ENCODE measurements at regions not wholly inside any gene's neighbourhood (a gene's known extent, or its start where the extent isn't known, plus 50 kb on each side); places are given as distances from the start of the nearest gene placed in this dataset.

DNA sequence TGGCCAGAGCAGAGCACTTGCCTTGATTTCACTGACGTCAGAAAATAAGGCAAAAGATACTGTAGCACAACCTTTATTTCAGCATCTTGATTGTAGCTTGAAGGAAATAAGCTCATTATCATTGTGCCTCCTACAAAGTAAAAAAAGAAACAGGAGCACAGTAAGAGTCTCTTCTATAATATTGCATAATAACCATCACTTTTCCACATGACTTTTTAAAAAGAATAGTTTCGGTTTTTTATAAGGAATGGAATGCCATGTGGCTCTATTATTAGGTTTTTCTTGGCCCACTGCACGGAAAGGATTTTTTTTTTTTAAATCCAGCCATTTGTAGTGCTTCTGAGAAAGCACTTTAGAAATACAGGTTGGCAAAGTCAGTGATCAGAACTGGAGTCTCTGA, 655.3 kb downstream of the LRRC70 start:
- no peak overlapping the region for H3K27ac ChIP-seq (ENCODE audit: low read length)
- H2AFZ ChIP-seq (ENCODE audit: low read depth, low read length), result no peak overlapping the region

DNA sequence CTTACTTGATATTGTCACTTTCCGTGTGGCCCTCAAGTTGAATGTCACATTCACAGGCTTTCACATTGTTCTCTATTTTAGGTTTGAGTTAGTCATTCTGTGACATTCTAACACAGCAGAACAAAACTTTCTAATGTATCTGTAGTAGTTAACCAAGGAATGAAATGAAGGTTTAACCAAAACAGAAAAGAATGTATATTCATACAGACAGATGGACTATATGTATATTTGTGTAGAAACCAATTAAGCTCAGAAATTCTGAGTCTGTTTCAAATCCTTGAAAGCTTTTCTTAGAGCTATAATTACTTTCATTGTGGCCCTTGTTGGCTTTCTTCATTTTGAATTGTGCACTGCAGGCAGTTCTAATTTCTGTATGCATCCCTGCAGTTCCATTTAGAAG, 654.7 kb downstream of the LRRC70 start:
- no peaks in the 10 kb centered on the region for H3F3A ChIP-seq (ENCODE audit: insufficient read depth, low read length, poor library complexity, severe bottlenecking)
- H3K27ac ChIP-seq (ENCODE audit: low read length), result no peak overlapping the region
- H3K79me2 ChIP-seq (replicated peaks; ENCODE audit: insufficient read depth, low read length), result no peaks in the 10 kb centered on the region
- H2AFZ ChIP-seq (ENCODE audit: low read depth, low read length), result no peak overlapping the region
- H4K20me1 ChIP-seq (ENCODE audit: insufficient read depth), result no peaks in the 10 kb centered on the region
- no peaks in the 10 kb centered on the region for H3K9me3 ChIP-seq (ENCODE audit: low read length)
- no peaks in the 10 kb centered on the region for H3K27me3 ChIP-seq (ENCODE audit: insufficient read depth, low read depth, low read length)
- H3K9me2 ChIP-seq (ENCODE audit: insufficient read depth, low read length), result no peaks in the 10 kb centered on the region
- TF ChIP-seq TAF1 (IDR thresholded peaks at IDR 0.05; ENCODE audit: low read depth) (no peak), EZH2 (IDR thresholded peaks at IDR 0.05; ENCODE audit: borderline replicate concordance, insufficient read depth, low read length, poor library complexity, severe bottlenecking) (no peak), MXI1 (conservative IDR thresholded peaks at IDR 0.05; ENCODE audit: poor library complexity, severe bottlenecking) (no peak), RAD21 (conservative IDR thresholded peaks at IDR 0.05) (no peak), SMC3 (conservative IDR thresholded peaks at IDR 0.05; ENCODE audit: poor library complexity) (no peak)
- TF ChIP-seq, protein P1, sequence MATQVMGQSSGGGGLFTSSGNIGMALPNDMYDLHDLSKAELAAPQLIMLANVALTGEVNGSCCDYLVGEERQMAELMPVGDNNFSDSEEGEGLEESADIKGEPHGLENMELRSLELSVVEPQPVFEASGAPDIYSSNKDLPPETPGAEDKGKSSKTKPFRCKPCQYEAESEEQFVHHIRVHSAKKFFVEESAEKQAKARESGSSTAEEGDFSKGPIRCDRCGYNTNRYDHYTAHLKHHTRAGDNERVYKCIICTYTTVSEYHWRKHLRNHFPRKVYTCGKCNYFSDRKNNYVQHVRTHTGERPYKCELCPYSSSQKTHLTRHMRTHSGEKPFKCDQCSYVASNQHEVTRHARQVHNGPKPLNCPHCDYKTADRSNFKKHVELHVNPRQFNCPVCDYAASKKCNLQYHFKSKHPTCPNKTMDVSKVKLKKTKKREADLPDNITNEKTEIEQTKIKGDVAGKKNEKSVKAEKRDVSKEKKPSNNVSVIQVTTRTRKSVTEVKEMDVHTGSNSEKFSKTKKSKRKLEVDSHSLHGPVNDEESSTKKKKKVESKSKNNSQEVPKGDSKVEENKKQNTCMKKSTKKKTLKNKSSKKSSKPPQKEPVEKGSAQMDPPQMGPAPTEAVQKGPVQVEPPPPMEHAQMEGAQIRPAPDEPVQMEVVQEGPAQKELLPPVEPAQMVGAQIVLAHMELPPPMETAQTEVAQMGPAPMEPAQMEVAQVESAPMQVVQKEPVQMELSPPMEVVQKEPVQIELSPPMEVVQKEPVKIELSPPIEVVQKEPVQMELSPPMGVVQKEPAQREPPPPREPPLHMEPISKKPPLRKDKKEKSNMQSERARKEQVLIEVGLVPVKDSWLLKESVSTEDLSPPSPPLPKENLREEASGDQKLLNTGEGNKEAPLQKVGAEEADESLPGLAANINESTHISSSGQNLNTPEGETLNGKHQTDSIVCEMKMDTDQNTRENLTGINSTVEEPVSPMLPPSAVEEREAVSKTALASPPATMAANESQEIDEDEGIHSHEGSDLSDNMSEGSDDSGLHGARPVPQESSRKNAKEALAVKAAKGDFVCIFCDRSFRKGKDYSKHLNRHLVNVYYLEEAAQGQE (IDR thresholded peaks at IDR 0.05; ENCODE audit: borderline replicate concordance), result no peak
- TF ChIP-seq, protein P2, sequence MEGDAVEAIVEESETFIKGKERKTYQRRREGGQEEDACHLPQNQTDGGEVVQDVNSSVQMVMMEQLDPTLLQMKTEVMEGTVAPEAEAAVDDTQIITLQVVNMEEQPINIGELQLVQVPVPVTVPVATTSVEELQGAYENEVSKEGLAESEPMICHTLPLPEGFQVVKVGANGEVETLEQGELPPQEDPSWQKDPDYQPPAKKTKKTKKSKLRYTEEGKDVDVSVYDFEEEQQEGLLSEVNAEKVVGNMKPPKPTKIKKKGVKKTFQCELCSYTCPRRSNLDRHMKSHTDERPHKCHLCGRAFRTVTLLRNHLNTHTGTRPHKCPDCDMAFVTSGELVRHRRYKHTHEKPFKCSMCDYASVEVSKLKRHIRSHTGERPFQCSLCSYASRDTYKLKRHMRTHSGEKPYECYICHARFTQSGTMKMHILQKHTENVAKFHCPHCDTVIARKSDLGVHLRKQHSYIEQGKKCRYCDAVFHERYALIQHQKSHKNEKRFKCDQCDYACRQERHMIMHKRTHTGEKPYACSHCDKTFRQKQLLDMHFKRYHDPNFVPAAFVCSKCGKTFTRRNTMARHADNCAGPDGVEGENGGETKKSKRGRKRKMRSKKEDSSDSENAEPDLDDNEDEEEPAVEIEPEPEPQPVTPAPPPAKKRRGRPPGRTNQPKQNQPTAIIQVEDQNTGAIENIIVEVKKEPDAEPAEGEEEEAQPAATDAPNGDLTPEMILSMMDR (IDR thresholded peaks at IDR 0.05; ENCODE audit: poor library complexity, severe bottlenecking), result no peak
- H3K4me3 ChIP-seq (ENCODE audit: low read length), result no peak overlapping the region
- H3K9ac ChIP-seq (ENCODE audit: low read length), result no peak overlapping the region
- H3K36me3 ChIP-seq (ENCODE audit: insufficient read depth, low read length), result no peaks in the 10 kb centered on the region
- no peak overlapping the region for H3K4me2 ChIP-seq (ENCODE audit: low read length)

More for the DNA sequence above, 655.3 kb downstream of the LRRC70 start:
- H3K9ac ChIP-seq (ENCODE audit: low read length), result no peak overlapping the region
- H3K9me3 ChIP-seq (ENCODE audit: low read length), result no peaks in the 10 kb centered on the region
- H3K9me2 ChIP-seq (ENCODE audit: insufficient read depth, low read length), result no peaks in the 10 kb centered on the region
- no peaks in the 10 kb centered on the region for H3K36me3 ChIP-seq (ENCODE audit: insufficient read depth, low read length)
- no peak overlapping the region for H3K4me3 ChIP-seq (ENCODE audit: low read length)
- no peaks in the 10 kb centered on the region for H3K79me2 ChIP-seq (replicated peaks; ENCODE audit: insufficient read depth, low read length)
- no peak for TF ChIP-seq EZH2 (IDR thresholded peaks at IDR 0.05; ENCODE audit: borderline replicate concordance, insufficient read depth, low read length, poor library complexity, severe bottlenecking)
- no peak for TF ChIP-seq SMC3 (conservative IDR thresholded peaks at IDR 0.05; ENCODE audit: poor library complexity)
- TF ChIP-seq, protein P2 (IDR thresholded peaks at IDR 0.05; ENCODE audit: poor library complexity, severe bottlenecking), result no peak
- no peaks in the 10 kb centered on the region for H3F3A ChIP-seq (ENCODE audit: insufficient read depth, low read length, poor library complexity, severe bottlenecking)
- H4K20me1 ChIP-seq (ENCODE audit: insufficient read depth), result no peaks in the 10 kb centered on the region
- H3K27me3 ChIP-seq (ENCODE audit: insufficient read depth, low read depth, low read length), result no peaks in the 10 kb centered on the region
- no peak overlapping the region for H3K4me2 ChIP-seq (ENCODE audit: low read length)
